GM23338 (cell line): ENCODE measurements at regions not wholly inside any gene's neighbourhood (a gene's known extent, or its start where the extent isn't known, plus 50 kb on each side); places are given as distances from the start of the nearest gene placed in this dataset.
A peak's percentile ranks its signal among the peaks of the same experiment; 100 is the strongest.

ENCODE experiments used
- ATAC-seq: fragments of 200-7000 bp; cut with Tn5 transposase; 3 replicates; pipeline ENCODE4 v1.9.1; 2020
- DNase-seq: peaks from one replicate; pipeline ENCODE4 v3.0.0-alpha.2; 2015; ENCODE audit warnings: low spot score
- H2AFZ ChIP-seq: fragments of 200-600 bp; sonication (generic); 2 replicates; pipeline ENCODE4 v1.8.0; 2016; ENCODE audit warnings: antibody characterized with exemption, mild to moderate bottlenecking, moderate library complexity
- H3F3A ChIP-seq: fragments of 200-600 bp; sonication (generic); replicated peaks from 2 replicates; pipeline ENCODE4 v1.8.0; 2017; ENCODE audit warnings: antibody characterized with exemption, mixed run types, low read depth
- H3K27ac ChIP-seq: fragments of 200-600 bp; sonication (generic); 2 replicates; pipeline ENCODE4 v1.6.1; 2016; ENCODE audit warnings: low read depth
- H3K27me3 ChIP-seq: fragments of 200-600 bp; sonication (generic); 2 replicates; pipeline ENCODE4 v1.8.0; 2016; ENCODE audit warnings: mild to moderate bottlenecking, mixed run types, moderate library complexity; ENCODE audit not compliant: insufficient read depth
- H3K36me3 ChIP-seq: fragments of 200-600 bp; sonication (generic); 2 replicates; pipeline ENCODE4 v1.8.0; 2016; ENCODE audit warnings: mild to moderate bottlenecking; ENCODE audit not compliant: insufficient read depth
- H3K4me1 ChIP-seq: fragments of 200-600 bp; sonication (generic); 2 replicates; pipeline ENCODE4 v1.8.0; 2016; ENCODE audit warnings: mild to moderate bottlenecking, moderate library complexity; ENCODE audit not compliant: insufficient read depth
- H3K4me2 ChIP-seq: fragments of 200-600 bp; sonication (generic); 2 replicates; pipeline ENCODE4 v1.7.1; 2017; ENCODE audit warnings: mixed run types
- H3K4me3 ChIP-seq: fragments of 200-600 bp; sonication (generic); 2 replicates; pipeline ENCODE4 v1.6.1; 2016; ENCODE audit warnings: mixed run types
- H3K79me2 ChIP-seq: fragments of 200-600 bp; sonication (generic); replicated peaks from 2 replicates; pipeline ENCODE4 v1.8.0; 2017; ENCODE audit warnings: mild to moderate bottlenecking; ENCODE audit not compliant: insufficient read depth
- H3K9me2 ChIP-seq: fragments of 200-600 bp; sonication (generic); 2 replicates; pipeline ENCODE4 v1.8.0; 2017; ENCODE audit not compliant: insufficient read depth
- H4K20me1 ChIP-seq: fragments of 200-600 bp; sonication (generic); replicated peaks from 2 replicates; pipeline ENCODE4 v1.8.0; 2017; ENCODE audit warnings: mild to moderate bottlenecking; ENCODE audit not compliant: insufficient read depth
- H3K27ac Mint-ChIP-seq: 2 replicates; pipeline ENCODE4 v1.8.0; 2020; ENCODE audit warnings: inconsistent platforms, mild to moderate bottlenecking, moderate library complexity, mixed read lengths
- H3K27me3 Mint-ChIP-seq: 3 replicates; pipeline ENCODE4 v1.8.0; 2022; ENCODE audit warnings: low read depth, mild to moderate bottlenecking, moderate library complexity, mixed read lengths, inconsistent platforms; ENCODE audit not compliant: insufficient read depth, poor library complexity
- H3K36me3 Mint-ChIP-seq: 3 replicates; pipeline ENCODE4 v1.8.0; 2021; ENCODE audit warnings: low read depth, mild to moderate bottlenecking, inconsistent platforms, moderate library complexity, mixed read lengths
- H3K4me1 Mint-ChIP-seq: 3 replicates; pipeline ENCODE4 v1.8.0; 2020; ENCODE audit warnings: mild to moderate bottlenecking, inconsistent platforms, mixed read lengths
- H3K4me3 Mint-ChIP-seq: 3 replicates; pipeline ENCODE4 v1.8.0; 2021; ENCODE audit warnings: moderate library complexity, mild to moderate bottlenecking, inconsistent platforms, mixed read lengths
- H3K9me3 Mint-ChIP-seq: 3 replicates; pipeline ENCODE4 v1.8.0; 2020; ENCODE audit warnings: moderate library complexity, mild to moderate bottlenecking, inconsistent platforms, mixed read lengths
- CREB1 ChIP-seq: fragments of 250-450 bp; sonication (Bioruptor Pico); IDR thresholded peaks from 2 replicates; pipeline ENCODE4 v1.5.0; 2020; ENCODE audit warnings: low read depth, mild to moderate bottlenecking, moderate library complexity
- EZH2 ChIP-seq: fragments of 200-600 bp; sonication (generic); IDR thresholded peaks from one replicate; pipeline ENCODE4 v1.8.0; 2017; ENCODE audit warnings: antibody characterized with exemption, mild to moderate bottlenecking, low read depth; ENCODE audit not compliant: unreplicated experiment
- JUNB ChIP-seq: IDR thresholded peaks from one replicate; pipeline ENCODE4 v1.6.1; 2016; ENCODE audit warnings: antibody characterized with exemption; ENCODE audit not compliant: unreplicated experiment
- NANOG ChIP-seq: IDR thresholded peaks from 2 replicates; pipeline ENCODE4 v1.6.1; 2016; ENCODE audit warnings: antibody characterized with exemption, borderline replicate concordance
- POLR2AphosphoS5 ChIP-seq: IDR thresholded peaks from 2 replicates; pipeline ENCODE4 v1.6.1; 2016; ENCODE audit warnings: antibody characterized with exemption, low read depth
- STAT1 ChIP-seq: IDR thresholded peaks from one replicate; pipeline ENCODE4 v1.6.1; 2016; ENCODE audit warnings: antibody characterized with exemption; ENCODE audit not compliant: unreplicated experiment
- ZNF114 ChIP-seq: fragments of 250-450 bp; sonication (Bioruptor Pico); IDR thresholded peaks from 2 replicates; pipeline ENCODE4 v1.5.0; 2020; ENCODE audit warnings: mild to moderate bottlenecking, moderate library complexity
- ZNF331 ChIP-seq: fragments of 250-450 bp; sonication (Bioruptor Pico); IDR thresholded peaks from 2 replicates; pipeline ENCODE4 v1.5.0; 2020; ENCODE audit warnings: low read depth, mild to moderate bottlenecking, moderate library complexity
- TF ChIP-seq, protein P1 (sequence below), 2 experiments: fragments of 200-600 bp in 1 of 2; sonication (generic) in 1 of 2; conservative IDR thresholded peaks; 2 replicates each; pipeline versions ENCODE4 v1.5.1 to v1.6.1; 2016 to 2017; ENCODE audit warnings: antibody characterized with exemption in 2 of 2, low read depth in 2 of 2, mild to moderate bottlenecking in 2 of 2, moderate library complexity in 1 of 2
- TF ChIP-seq, protein P2 (sequence below): IDR thresholded peaks from 2 replicates; pipeline ENCODE4 v1.6.1; 2016; ENCODE audit warnings: antibody characterized with exemption
- TF ChIP-seq, protein P3 (sequence below): fragments of 250-450 bp; sonication (Bioruptor Pico); IDR thresholded peaks from 2 replicates; pipeline ENCODE4 v1.5.0; 2020; ENCODE audit warnings: mild to moderate bottlenecking, moderate library complexity

DNA sequence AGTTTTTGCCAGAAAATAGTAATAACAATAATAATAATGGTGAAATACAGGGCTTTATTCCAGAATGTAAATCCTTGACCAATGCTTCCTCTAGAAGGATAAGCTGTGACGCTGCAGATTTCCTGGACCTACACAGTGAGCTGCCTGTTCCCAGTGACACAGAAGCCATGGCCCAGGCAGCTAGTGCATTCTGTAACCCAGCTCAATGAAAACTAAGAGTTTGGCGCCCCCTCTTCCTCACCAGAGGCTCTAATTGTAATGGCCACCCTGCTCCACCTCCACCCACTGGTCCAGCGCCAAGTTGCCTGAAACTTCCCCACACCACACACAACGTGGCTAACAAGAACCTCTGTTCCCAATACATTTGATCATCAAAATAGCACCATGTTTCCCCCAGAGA lies 248.1 kb downstream of the CETN3 start (continued):
- TF ChIP-seq, protein P1, sequence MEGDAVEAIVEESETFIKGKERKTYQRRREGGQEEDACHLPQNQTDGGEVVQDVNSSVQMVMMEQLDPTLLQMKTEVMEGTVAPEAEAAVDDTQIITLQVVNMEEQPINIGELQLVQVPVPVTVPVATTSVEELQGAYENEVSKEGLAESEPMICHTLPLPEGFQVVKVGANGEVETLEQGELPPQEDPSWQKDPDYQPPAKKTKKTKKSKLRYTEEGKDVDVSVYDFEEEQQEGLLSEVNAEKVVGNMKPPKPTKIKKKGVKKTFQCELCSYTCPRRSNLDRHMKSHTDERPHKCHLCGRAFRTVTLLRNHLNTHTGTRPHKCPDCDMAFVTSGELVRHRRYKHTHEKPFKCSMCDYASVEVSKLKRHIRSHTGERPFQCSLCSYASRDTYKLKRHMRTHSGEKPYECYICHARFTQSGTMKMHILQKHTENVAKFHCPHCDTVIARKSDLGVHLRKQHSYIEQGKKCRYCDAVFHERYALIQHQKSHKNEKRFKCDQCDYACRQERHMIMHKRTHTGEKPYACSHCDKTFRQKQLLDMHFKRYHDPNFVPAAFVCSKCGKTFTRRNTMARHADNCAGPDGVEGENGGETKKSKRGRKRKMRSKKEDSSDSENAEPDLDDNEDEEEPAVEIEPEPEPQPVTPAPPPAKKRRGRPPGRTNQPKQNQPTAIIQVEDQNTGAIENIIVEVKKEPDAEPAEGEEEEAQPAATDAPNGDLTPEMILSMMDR (conservative IDR thresholded peaks at IDR 0.05; ENCODE audit: low read depth in 2 of 2) = peak; percentile 60 to 78

DNA sequence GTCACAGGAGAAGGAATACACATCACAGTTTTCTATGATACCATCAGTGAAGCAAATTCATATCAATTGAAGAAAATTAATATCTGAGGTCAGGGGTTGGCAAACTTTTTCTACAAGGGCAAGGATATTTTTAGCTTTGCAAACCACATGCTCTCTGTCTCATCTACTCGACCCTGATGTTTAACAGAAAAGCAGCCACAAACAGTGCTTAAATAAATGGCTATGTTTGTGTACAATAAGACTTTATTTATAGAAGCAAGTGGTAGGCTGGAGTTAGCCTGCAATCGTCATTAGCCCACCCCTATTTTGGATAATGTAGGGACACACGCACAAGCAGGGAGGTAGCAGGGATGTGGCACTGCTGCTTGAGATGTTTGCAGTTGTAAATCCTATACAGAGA lies 251.4 kb downstream of the CETN3 start:
- no peaks in the 10 kb centered on the region for H3K79me2 ChIP-seq
- no peak overlapping the region for H3K27ac ChIP-seq
- H3K4me3 Mint-ChIP-seq = no peak overlapping the region
- H3K27ac Mint-ChIP-seq = no peak overlapping the region
- no peak overlapping the region for H3K4me2 ChIP-seq
- H3F3A ChIP-seq = no peaks in the 10 kb centered on the region
- no peak for ATAC-seq
- no peaks in the 10 kb centered on the region for H3K9me2 ChIP-seq
- H2AFZ ChIP-seq = no peak overlapping the region
- no peaks in the 10 kb centered on the region for H3K36me3 ChIP-seq
- H3K4me1 ChIP-seq = peaks cover 7% of the 10 kb centered on the region
- no peaks in the 10 kb centered on the region for H3K27me3 Mint-ChIP-seq
- peaks cover 5% of the 10 kb centered on the region; the same call in 2 of the 3 replicates for H3K36me3 Mint-ChIP-seq
- DNase-seq = no peak
- peaks cover 6% of the 10 kb centered on the region; the same call in 2 of the 3 replicates for H3K9me3 Mint-ChIP-seq
- no peaks in the 10 kb centered on the region for H4K20me1 ChIP-seq
- H3K27me3 ChIP-seq = no peaks in the 10 kb centered on the region
- no peak overlapping the region for H3K4me3 ChIP-seq
- peaks cover 12% of the 10 kb centered on the region for H3K4me1 Mint-ChIP-seq
- TF ChIP-seq, protein P2, sequence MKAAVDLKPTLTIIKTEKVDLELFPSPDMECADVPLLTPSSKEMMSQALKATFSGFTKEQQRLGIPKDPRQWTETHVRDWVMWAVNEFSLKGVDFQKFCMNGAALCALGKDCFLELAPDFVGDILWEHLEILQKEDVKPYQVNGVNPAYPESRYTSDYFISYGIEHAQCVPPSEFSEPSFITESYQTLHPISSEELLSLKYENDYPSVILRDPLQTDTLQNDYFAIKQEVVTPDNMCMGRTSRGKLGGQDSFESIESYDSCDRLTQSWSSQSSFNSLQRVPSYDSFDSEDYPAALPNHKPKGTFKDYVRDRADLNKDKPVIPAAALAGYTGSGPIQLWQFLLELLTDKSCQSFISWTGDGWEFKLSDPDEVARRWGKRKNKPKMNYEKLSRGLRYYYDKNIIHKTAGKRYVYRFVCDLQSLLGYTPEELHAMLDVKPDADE = no peak
- TF ChIP-seq EZH2 (no peak), NANOG (no peak), STAT1 (no peak), POLR2AphosphoS5 (no peak), ZNF114 (no peak), JUNB (no peak), CREB1 (no peak), ZNF331 (no peak)
- TF ChIP-seq, protein P3, sequence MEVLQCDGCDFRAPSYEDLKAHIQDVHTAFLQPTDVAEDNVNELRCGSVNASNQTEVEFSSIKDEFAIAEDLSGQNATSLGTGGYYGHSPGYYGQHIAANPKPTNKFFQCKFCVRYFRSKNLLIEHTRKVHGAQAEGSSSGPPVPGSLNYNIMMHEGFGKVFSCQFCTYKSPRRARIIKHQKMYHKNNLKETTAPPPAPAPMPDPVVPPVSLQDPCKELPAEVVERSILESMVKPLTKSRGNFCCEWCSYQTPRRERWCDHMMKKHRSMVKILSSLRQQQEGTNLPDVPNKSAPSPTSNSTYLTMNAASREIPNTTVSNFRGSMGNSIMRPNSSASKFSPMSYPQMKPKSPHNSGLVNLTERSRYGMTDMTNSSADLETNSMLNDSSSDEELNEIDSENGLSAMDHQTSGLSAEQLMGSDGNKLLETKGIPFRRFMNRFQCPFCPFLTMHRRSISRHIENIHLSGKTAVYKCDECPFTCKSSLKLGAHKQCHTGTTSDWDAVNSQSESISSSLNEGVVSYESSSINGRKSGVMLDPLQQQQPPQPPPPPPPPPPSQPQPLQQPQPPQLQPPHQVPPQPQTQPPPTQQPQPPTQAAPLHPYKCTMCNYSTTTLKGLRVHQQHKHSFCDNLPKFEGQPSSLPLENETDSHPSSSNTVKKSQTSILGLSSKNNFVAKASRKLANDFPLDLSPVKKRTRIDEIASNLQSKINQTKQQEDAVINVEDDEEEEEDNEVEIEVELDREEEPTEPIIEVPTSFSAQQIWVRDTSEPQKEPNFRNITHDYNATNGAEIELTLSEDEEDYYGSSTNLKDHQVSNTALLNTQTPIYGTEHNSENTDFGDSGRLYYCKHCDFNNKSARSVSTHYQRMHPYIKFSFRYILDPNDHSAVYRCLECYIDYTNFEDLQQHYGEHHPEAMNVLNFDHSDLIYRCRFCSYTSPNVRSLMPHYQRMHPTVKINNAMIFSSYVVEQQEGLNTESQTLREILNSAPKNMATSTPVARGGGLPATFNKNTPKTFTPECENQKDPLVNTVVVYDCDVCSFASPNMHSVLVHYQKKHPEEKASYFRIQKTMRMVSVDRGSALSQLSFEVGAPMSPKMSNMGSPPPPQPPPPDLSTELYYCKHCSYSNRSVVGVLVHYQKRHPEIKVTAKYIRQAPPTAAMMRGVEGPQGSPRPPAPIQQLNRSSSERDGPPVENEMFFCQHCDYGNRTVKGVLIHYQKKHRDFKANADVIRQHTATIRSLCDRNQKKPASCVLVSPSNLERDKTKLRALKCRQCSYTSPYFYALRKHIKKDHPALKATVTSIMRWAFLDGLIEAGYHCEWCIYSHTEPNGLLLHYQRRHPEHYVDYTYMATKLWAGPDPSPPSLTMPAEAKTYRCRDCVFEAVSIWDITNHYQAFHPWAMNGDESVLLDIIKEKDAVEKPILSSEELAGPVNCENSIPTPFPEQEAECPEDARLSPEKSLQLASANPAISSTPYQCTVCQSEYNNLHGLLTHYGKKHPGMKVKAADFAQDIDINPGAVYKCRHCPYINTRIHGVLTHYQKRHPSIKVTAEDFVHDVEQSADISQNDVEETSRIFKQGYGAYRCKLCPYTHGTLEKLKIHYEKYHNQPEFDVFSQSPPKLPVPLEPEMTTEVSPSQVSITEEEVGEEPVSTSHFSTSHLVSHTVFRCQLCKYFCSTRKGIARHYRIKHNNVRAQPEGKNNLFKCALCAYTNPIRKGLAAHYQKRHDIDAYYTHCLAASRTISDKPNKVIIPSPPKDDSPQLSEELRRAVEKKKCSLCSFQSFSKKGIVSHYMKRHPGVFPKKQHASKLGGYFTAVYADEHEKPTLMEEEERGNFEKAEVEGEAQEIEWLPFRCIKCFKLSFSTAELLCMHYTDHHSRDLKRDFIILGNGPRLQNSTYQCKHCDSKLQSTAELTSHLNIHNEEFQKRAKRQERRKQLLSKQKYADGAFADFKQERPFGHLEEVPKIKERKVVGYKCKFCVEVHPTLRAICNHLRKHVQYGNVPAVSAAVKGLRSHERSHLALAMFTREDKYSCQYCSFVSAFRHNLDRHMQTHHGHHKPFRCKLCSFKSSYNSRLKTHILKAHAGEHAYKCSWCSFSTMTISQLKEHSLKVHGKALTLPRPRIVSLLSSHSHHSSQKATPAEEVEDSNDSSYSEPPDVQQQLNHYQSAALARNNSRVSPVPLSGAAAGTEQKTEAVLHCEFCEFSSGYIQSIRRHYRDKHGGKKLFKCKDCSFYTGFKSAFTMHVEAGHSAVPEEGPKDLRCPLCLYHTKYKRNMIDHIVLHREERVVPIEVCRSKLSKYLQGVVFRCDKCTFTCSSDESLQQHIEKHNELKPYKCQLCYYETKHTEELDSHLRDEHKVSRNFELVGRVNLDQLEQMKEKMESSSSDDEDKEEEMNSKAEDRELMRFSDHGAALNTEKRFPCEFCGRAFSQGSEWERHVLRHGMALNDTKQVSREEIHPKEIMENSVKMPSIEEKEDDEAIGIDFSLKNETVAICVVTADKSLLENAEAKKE (CRISPR knock-in tag) = no peak
- TF ChIP-seq, protein P1 (conservative IDR thresholded peaks at IDR 0.05; ENCODE audit: low read depth in 2 of 2) = no peak
